K562 (cell line): ENCODE measurements at regions not wholly inside any gene's neighbourhood (a gene's known extent, or its start where the extent isn't known, plus 50 kb on each side); places are given as distances from the start of the nearest gene placed in this dataset.

Source experiments
- ATAC-seq: fragments of 200-7000 bp; cut with Tn5 transposase; 3 replicates; pipeline ENCODE4 v1.9.1; 2020; ENCODE audit warnings: moderate library complexity
- BruUV-seq: library from RNA; stranded (reverse); fragments of 400-500 nt; replicated peaks from 2 replicates; lab custom pipeline; 2021; lab: Mats Ljungman, UMichigan
- CTCF ChIA-PET: fragments of 300-600 bp; formaldehyde crosslinking; extraction: SDS; loops from one replicate; lab custom pipeline; 2021; ENCODE audit warnings: low intra/inter-chr PET ratio; lab: Yijun Ruan, JAX
- POLR2A ChIA-PET: fragments of 300-600, 350-650 bp; sonication (Branson Sonifier 250); formaldehyde crosslinking; extraction: SDS; loops from one replicate; lab custom pipeline; 2021; ENCODE audit warnings: antibody characterized with exemption, inconsistent platforms; lab: Yijun Ruan, JAX
- DNase-seq, 4 experiments: peaks; one replicate each; pipeline versions ENCODE4 v3.0.0 to v3.0.0-alpha.2; 2011 to 2018; ENCODE audit warnings: low spot score in 3 of 4, mixed read lengths in 3 of 4; ENCODE audit errors: extremely low read depth in 1 of 4
- FAIRE-seq: peaks from 2 replicates; lab custom pipeline; 2011; peaks lifted over from hg19 to GRCh38; lab: Jason Lieb, UNC
- H2AFZ ChIP-seq: 2 replicates; pipeline ENCODE4 v1.6.0; 2011; ENCODE audit warnings: low read depth, low read length, control low read depth, inconsistent platforms
- H3K27ac ChIP-seq: fragments of 200-600 bp; 3 replicates; pipeline ENCODE4 v1.8.0; 2011; ENCODE audit warnings: low read depth, mild to moderate bottlenecking, control low read depth, inconsistent platforms, low read length, moderate library complexity, mixed read lengths; ENCODE audit errors: extremely low read depth
- H3K27me3 ChIP-seq, 2 experiments: fragments of 300-600 bp in 1 of 2; 2 replicates in 1 of 2; 3 replicates in 1 of 2; pipeline versions ENCODE4 v1.6.0 to v1.8.0; 2011; ENCODE audit warnings: inconsistent platforms in 2 of 2, low read length in 2 of 2, mild to moderate bottlenecking in 1 of 2, mixed read lengths in 1 of 2, moderate library complexity in 1 of 2; ENCODE audit not compliant: control insufficient read depth in 2 of 2, insufficient read depth in 2 of 2
- H3K36me3 ChIP-seq: fragments of 300-600 bp; 3 replicates; pipeline ENCODE4 v1.8.0; 2011; ENCODE audit warnings: mild to moderate bottlenecking, low read length, inconsistent platforms; ENCODE audit not compliant: control insufficient read depth, insufficient read depth
- H3K4me1 ChIP-seq, 2 experiments: fragments of 200-600 bp in 1 of 2; replicated peaks in 1 of 2; 2 replicates in 1 of 2; 3 replicates in 1 of 2; pipeline versions ENCODE4 v1.5.1 to v1.8.0; 2011; ENCODE audit warnings: inconsistent platforms in 2 of 2, low read length in 2 of 2, mild to moderate bottlenecking in 1 of 2, mixed read lengths in 1 of 2, moderate library complexity in 1 of 2; ENCODE audit not compliant: control insufficient read depth in 2 of 2, insufficient read depth in 2 of 2
- H3K4me2 ChIP-seq: 2 replicates; pipeline ENCODE4 v1.6.1; 2011; ENCODE audit warnings: low read length, control low read depth, inconsistent platforms, mixed read lengths; ENCODE audit not compliant: insufficient read depth
- H3K4me3 ChIP-seq: fragments of 200-600 bp; sonication (generic), shearing (Covaris generic); 2 replicates; pipeline ENCODE4 v1.5.1; 2016; ENCODE audit warnings: control low read depth, inconsistent platforms
- H3K79me2 ChIP-seq: fragments of 200-600 bp; 3 replicates; pipeline ENCODE4 v1.8.0; 2011; ENCODE audit warnings: low read length, inconsistent platforms; ENCODE audit not compliant: control insufficient read depth, insufficient read depth
- H3K9ac ChIP-seq, 2 experiments: 2 replicates each; pipeline versions ENCODE4 v1.6.0 to v1.6.1; 2011; ENCODE audit warnings: low read depth in 2 of 2, low read length in 2 of 2, control low read depth in 1 of 2, inconsistent platforms in 1 of 2, mild to moderate bottlenecking in 1 of 2, mixed read lengths in 1 of 2; ENCODE audit not compliant: insufficient read depth in 1 of 2
- H3K9me1 ChIP-seq: one replicate; pipeline ENCODE4 v1.6.0; 2011; ENCODE audit warnings: inconsistent platforms, mild to moderate bottlenecking, low read length, moderate library complexity; ENCODE audit not compliant: control insufficient read depth, insufficient read depth
- H3K9me3 ChIP-seq: replicated peaks from 2 replicates; pipeline ENCODE4 v1.5.1; 2011; ENCODE audit warnings: low read depth, low read length, inconsistent platforms; ENCODE audit not compliant: control insufficient read depth, insufficient read depth
- H4K20me1 ChIP-seq: replicated peaks from 2 replicates; pipeline ENCODE4 v1.6.1; 2011; ENCODE audit warnings: low read length, inconsistent platforms, mixed read lengths; ENCODE audit not compliant: control insufficient read depth, insufficient read depth
- ARID2 ChIP-seq: fragments of 450-650 bp; IDR thresholded peaks from 2 replicates; pipeline ENCODE4 v1.6.1; 2017; ENCODE audit warnings: antibody characterized with exemption, mild to moderate bottlenecking
- BCL6 ChIP-seq: fragments of 250-450 bp; sonication (Bioruptor Pico); IDR thresholded peaks from 2 replicates; pipeline ENCODE4 v1.4.0; 2020
- FOXP4 ChIP-seq: sonication (generic); formaldehyde crosslinking; IDR thresholded peaks from 2 replicates; pipeline ENCODE4 v1.8.0; 2022; ENCODE audit warnings: mild to moderate bottlenecking, missing genetic modification reagents, borderline replicate concordance
- HMG20A ChIP-seq: fragments of 450-650 bp; formaldehyde crosslinking; conservative IDR thresholded peaks from 2 replicates; pipeline ENCODE4 v1.4.0; 2020; ENCODE audit warnings: mild to moderate bottlenecking, mixed read lengths
- NCOA6 ChIP-seq: fragments of 450-650 bp; IDR thresholded peaks from 2 replicates; pipeline ENCODE4 v1.6.1; 2017; ENCODE audit warnings: mild to moderate bottlenecking
- PHB ChIP-seq: fragments of 250-450 bp; sonication (Bioruptor Pico); IDR thresholded peaks from 2 replicates; pipeline ENCODE4 v1.5.0; 2021
- POLR2H ChIP-seq: IDR thresholded peaks from 2 replicates; pipeline ENCODE4 v1.6.1; 2016; ENCODE audit warnings: missing genetic modification characterization, low read depth, mild to moderate bottlenecking, control low read depth, missing compliant biosample characterization, moderate library complexity
- PREB ChIP-seq: sonication (generic); formaldehyde crosslinking; IDR thresholded peaks from 2 replicates; pipeline ENCODE4 v1.8.1; 2023; ENCODE audit warnings: mild to moderate bottlenecking, missing genetic modification reagents
- RFX1 ChIP-seq: fragments of 450-650 bp; IDR thresholded peaks from 2 replicates; pipeline ENCODE4 v1.6.1; 2016; ENCODE audit warnings: mild to moderate bottlenecking, moderate library complexity
- RFX5 ChIP-seq: IDR thresholded peaks from 2 replicates; pipeline ENCODE4 v1.6.1; 2011; ENCODE audit warnings: low read depth, mild to moderate bottlenecking, improper control_type of control experiment, low read length
- ZNF57 ChIP-seq: fragments of 450-650 bp; formaldehyde crosslinking; IDR thresholded peaks from 2 replicates; pipeline ENCODE4 v1.4.0; 2020; ENCODE audit warnings: mild to moderate bottlenecking, moderate library complexity
- WGBS: fragments of 100-300 bp; shearing (Covaris generic); methylation state at CpG from one replicate; pipeline ENCODE4 v1.1.6; 2016; ENCODE audit warnings: low coverage, mixed read lengths; ENCODE audit not compliant: insufficient coverage; ENCODE audit errors: missing lambda C conversion rate; 5-methylcytosine and 5-hydroxymethylcytosine counted together
- in situ Hi-C: fragments of 300-500 bp; cut with MboI; formaldehyde crosslinking; loops from 4 replicates; pipeline ENCODE4 v1.15.0; 2018; ENCODE audit warnings: inconsistent platforms, mixed read lengths
- intact Hi-C: fragments of 100-400 bp; cut with micrococcal nuclease; formaldehyde crosslinking; loops from 2 replicates; pipeline ENCODE4 v1.14.2; 2022

GRCh38 chr5:111995701-111996100 lies 238.7 kb upstream of the NREP start:
- no peaks in the 10 kb centered on the region for H3K79me2 ChIP-seq
- H3K9me1 ChIP-seq = no peaks in the 10 kb centered on the region
- ChIA-PET POLR2A (no interaction called here), CTCF (no interaction called here)
- H3K9ac ChIP-seq = no peak overlapping the region
- TF ChIP-seq RFX1 = no peak
- no peak for TF ChIP-seq FOXP4
- no peak for TF ChIP-seq NCOA6
- TF ChIP-seq ZNF57 (CRISPR knock-in tag) = no peak
- no peak for TF ChIP-seq RFX5
- no peak for TF ChIP-seq PHB
- no peak for TF ChIP-seq BCL6 (CRISPR knock-in tag)
- no peak for TF ChIP-seq HMG20A
- no peak for TF ChIP-seq POLR2H (tag)
- TF ChIP-seq ARID2 = no peak
- TF ChIP-seq PREB = no peak
- H3K4me2 ChIP-seq = no peak overlapping the region
- in situ Hi-C loops (no loop called here), intact Hi-C loops (no loop called here)
- H3K9me3 ChIP-seq = peaks cover 3% of the 10 kb centered on the region; the same call in 1 of the 2 replicates
- ATAC-seq = no peak
- H3K27ac ChIP-seq = no peak overlapping the region
- H3K4me3 ChIP-seq = no peak overlapping the region
- BruUV-seq = no TSS peak
- 2% methylated on average over 4 of the region's 4 CpGs for WGBS
- no peaks in the 10 kb centered on the region for H3K4me1 ChIP-seq
- H3K36me3 ChIP-seq = no peaks in the 10 kb centered on the region
- H3K27me3 ChIP-seq = no peaks in the 10 kb centered on the region
- no peak for FAIRE-seq
- no peaks in the 10 kb centered on the region for H4K20me1 ChIP-seq
- H2AFZ ChIP-seq = no peak overlapping the region
- no peak for DNase-seq
